AG09309 (cell line): ENCODE measurements at regions not wholly inside any gene's neighbourhood (a gene's known extent, or its start where the extent isn't known, plus 50 kb on each side); places are given as distances from the start of the nearest gene placed in this dataset.

ENCODE experiments used
- DNase-seq: peaks from one replicate; pipeline ENCODE4 v3.0.0-alpha.2; 2010; ENCODE audit warnings: low read depth
- H3K4me3 ChIP-seq: 2 replicates; pipeline ENCODE4 v1.5.1; 2011; ENCODE audit warnings: mild to moderate bottlenecking, low read depth, low read length, moderate library complexity; ENCODE audit not compliant: control insufficient read depth
- CTCF ChIP-seq: IDR thresholded peaks from 2 replicates; pipeline ENCODE4 v1.5.1; 2011; ENCODE audit warnings: mild to moderate bottlenecking, low read depth, low read length, inconsistent platforms; ENCODE audit not compliant: insufficient read depth, control insufficient read depth; ENCODE audit errors: missing control alignments

GRCh38 chr13:81207636-81208035 lies 866.7 kb upstream of the SPRY2 start:
- TF ChIP-seq CTCF, result no peak
- no peak overlapping the region for H3K4me3 ChIP-seq
- DNase-seq, result no peak

GRCh38 chr13:81207231-81207630 lies 866.3 kb upstream of the SPRY2 start:
- TF ChIP-seq CTCF, result no peak
- H3K4me3 ChIP-seq, result no peak overlapping the region
- DNase-seq, result no peak

- H3K4me3 ChIP-seq, result no peak overlapping the region
- TF ChIP-seq CTCF, result no peak
- DNase-seq, result no peak
These were observed 862.9 kb upstream of the SPRY2 start for GRCh38 chr13:81203783-81204182.

GRCh38 chr13:81199956-81200355 lies 859.0 kb upstream of the SPRY2 start:
- no peak for TF ChIP-seq CTCF
- no peak overlapping the region for H3K4me3 ChIP-seq
- DNase-seq, result no peak

GRCh38 chr13:81197966-81198365 lies 857.0 kb upstream of the SPRY2 start:
- H3K4me3 ChIP-seq, result no peak overlapping the region
- no peak for TF ChIP-seq CTCF
- DNase-seq, result no peak

GRCh38 chr13:81197483-81197882 lies 856.6 kb upstream of the SPRY2 start:
- DNase-seq, result no peak
- H3K4me3 ChIP-seq, result no peak overlapping the region
- no peak for TF ChIP-seq CTCF

GRCh38 chr13:81194362-81194761 lies 853.4 kb upstream of the SPRY2 start:
- no peak overlapping the region for H3K4me3 ChIP-seq
- DNase-seq, result no peak
- no peak for TF ChIP-seq CTCF
